Muscle layer of colon (tissue), 2 donors: ENCODE measurements at regions not wholly inside any gene's neighbourhood (a gene's known extent, or its start where the extent isn't known, plus 50 kb on each side); places are given as distances from the start of the nearest gene placed in this dataset.

ENCODE experiments used
- H3K27ac ChIP-seq: one replicate; pipeline ENCODE4 v1.7.0; 2013; ENCODE audit warnings: low read depth, mild to moderate bottlenecking, low read length, moderate library complexity
- H3K27me3 ChIP-seq, 2 donors: one replicate each; pipeline ENCODE4 v1.7.0; 2013; ENCODE audit warnings: low read length in 2 of 2, mild to moderate bottlenecking in 2 of 2; ENCODE audit not compliant: insufficient read depth in 2 of 2, control insufficient read depth in 1 of 2
- H3K36me3 ChIP-seq: one replicate; pipeline ENCODE4 v1.7.0; 2013; ENCODE audit warnings: mild to moderate bottlenecking, low read length; ENCODE audit not compliant: insufficient read depth
- H3K4me1 ChIP-seq: one replicate; pipeline ENCODE4 v1.7.0; 2013; ENCODE audit warnings: mild to moderate bottlenecking, low read length; ENCODE audit not compliant: insufficient read depth
- H3K4me3 ChIP-seq, 2 donors: one replicate each; pipeline ENCODE4 v1.7.0; 2013; ENCODE audit warnings: low read length in 2 of 2, low read depth in 1 of 2, mild to moderate bottlenecking in 1 of 2, moderate library complexity in 1 of 2
- H3K9ac ChIP-seq: one replicate; pipeline ENCODE4 v1.7.0; 2013; ENCODE audit warnings: low read length
- H3K9me3 ChIP-seq: one replicate; pipeline ENCODE4 v1.7.0; 2013; ENCODE audit warnings: mild to moderate bottlenecking, low read length
- donor health status: abdominal sarcoma.
- donor health status: Adenocarcinoma of cecum.

DNA sequence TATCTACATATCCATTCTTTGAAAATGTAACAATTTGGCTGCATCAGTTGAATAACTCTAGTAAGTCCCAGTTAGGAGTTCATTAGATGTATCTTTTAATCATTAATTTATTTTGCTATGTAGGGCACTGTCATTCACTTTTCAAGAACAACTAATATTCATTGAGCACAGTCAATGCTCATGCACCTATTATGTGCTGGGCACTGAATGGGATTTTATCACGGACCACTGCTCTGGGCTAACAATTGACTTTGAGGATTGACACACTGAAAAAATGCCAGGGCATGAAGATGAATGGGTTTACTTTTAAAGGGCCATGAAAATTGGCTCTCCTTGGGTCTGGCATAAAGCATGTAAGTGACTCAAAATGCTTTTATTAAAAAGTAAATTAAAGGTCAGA is 375.2 kb downstream of the PLPP3 start:
- no peak overlapping the region for H3K9ac ChIP-seq

DNA sequence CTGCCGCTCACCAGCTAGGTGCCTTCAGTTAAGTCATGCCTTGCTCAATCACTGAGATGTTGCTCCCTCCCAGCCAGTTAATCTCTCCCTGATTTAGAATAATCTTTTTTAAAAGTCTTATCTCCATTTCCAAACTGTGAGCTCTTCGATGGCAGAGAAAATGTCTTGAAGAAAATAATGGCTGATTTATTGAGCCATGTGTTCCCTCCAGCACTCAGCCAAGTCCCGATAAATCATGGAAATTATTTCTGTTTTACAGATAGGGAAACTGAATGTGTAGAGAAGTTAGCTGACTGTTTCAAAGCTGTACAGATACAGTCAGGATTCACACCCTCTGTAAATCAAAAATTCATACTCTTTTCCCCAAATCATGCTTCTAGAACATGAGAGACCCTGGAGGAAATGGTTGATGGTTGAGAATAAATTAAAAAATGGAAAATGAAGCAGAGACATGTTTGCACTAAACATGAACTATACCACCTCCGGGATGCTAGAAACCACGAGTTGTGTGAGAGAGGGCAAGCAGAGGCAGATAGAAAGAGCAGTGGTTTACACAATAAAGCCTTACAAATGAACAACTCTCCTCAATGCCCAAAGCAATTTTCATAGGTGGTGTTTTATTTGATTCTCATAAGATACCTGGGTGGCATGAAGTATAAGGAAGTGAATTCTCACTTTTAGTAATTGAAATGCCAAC is 376.4 kb downstream of the PLPP3 start:
- Histone ChIP-seq H3K9ac (no peak overlapping the region), H3K9me3 (no peaks in the 10 kb centered on the region), H3K27me3 (no peaks in the 10 kb centered on the region), H3K4me1 (peaks cover 3% of the 10 kb centered on the region), H3K4me3 (no peak overlapping the region), H3K36me3 (no peaks in the 10 kb centered on the region), H3K27ac (no peak overlapping the region)

More for the DNA sequence above, 375.2 kb downstream of the PLPP3 start:
- no peak overlapping the region for H3K4me3 ChIP-seq
- no peaks in the 10 kb centered on the region for H3K36me3 ChIP-seq
- peaks cover 3% of the 10 kb centered on the region for H3K4me1 ChIP-seq
- no peak overlapping the region for H3K27ac ChIP-seq
- no peaks in the 10 kb centered on the region for H3K9me3 ChIP-seq
- H3K27me3 ChIP-seq = no peaks in the 10 kb centered on the region

- Histone ChIP-seq H3K9me3 (no peaks in the 10 kb centered on the region), H3K4me1 (peaks cover 3% of the 10 kb centered on the region), H3K9ac (no peak overlapping the region), H3K27ac (no peak overlapping the region), H3K4me3 (no peak overlapping the region), H3K27me3 (no peaks in the 10 kb centered on the region), H3K36me3 (no peaks in the 10 kb centered on the region)
Observed at GRCh38 chr1:56202186-56202585, 377.2 kb downstream of the PLPP3 start.

DNA sequence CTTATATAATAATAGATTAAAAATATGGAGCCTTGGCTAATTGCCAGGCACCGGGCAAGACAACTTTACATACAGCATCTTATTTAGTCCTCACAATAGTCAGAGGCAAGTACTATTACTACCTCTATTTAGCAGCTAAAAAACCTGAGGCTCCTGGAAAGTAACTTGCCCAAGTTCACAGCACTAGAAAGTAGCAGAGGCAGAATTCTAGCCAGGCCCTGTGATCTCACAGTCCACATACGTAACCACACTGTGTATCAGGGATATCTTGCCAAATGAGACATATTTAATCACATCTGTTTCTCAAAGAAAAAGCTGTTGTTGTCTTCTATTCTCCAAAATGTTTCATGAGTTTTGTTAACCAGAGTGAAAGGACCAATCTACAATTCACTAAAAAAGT is 378.5 kb downstream of the PLPP3 start:
- no peak overlapping the region for H3K27ac ChIP-seq

GRCh38 chr1:56200442-56200841 is 378.9 kb downstream of the PLPP3 start:
- H3K9ac ChIP-seq = no peak overlapping the region
- H3K9me3 ChIP-seq = no peaks in the 10 kb centered on the region
- no peaks in the 10 kb centered on the region for H3K27me3 ChIP-seq
- H3K4me1 ChIP-seq = peaks cover 3% of the 10 kb centered on the region
- H3K4me3 ChIP-seq = no peak overlapping the region
- no peak overlapping the region for H3K27ac ChIP-seq
- H3K36me3 ChIP-seq = no peaks in the 10 kb centered on the region

More for the DNA sequence above, 378.5 kb downstream of the PLPP3 start:
- H3K36me3 ChIP-seq = no peaks in the 10 kb centered on the region
- H3K9me3 ChIP-seq = no peaks in the 10 kb centered on the region
- no peak overlapping the region for H3K9ac ChIP-seq
- H3K27me3 ChIP-seq = no peaks in the 10 kb centered on the region
- H3K4me3 ChIP-seq = no peak overlapping the region
- H3K4me1 ChIP-seq = peaks cover 3% of the 10 kb centered on the region

DNA sequence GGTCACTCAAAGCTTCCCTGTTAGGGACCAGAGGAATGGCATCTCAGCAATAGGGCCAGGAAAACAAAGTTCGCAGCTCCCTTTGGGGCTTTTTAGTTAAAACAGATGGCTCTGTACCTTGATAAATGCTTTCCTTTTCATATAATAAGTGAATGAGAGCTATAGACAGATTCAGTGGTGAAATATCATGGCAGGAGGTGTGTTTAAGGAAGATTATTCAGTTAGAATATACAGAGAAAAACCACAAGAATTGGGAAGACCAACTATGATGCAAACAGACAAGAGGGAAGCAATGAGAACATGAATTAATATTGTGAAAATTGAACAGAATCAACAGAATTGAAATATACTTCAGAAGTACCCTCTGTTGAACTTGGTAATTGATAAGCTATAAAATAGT is 379.4 kb downstream of the PLPP3 start:
- Histone ChIP-seq H3K27me3 (no peaks in the 10 kb centered on the region), H3K9me3 (no peaks in the 10 kb centered on the region), H3K27ac (no peak overlapping the region), H3K9ac (no peak overlapping the region), H3K36me3 (no peaks in the 10 kb centered on the region), H3K4me1 (peaks cover 3% of the 10 kb centered on the region), H3K4me3 (no peak overlapping the region)

DNA sequence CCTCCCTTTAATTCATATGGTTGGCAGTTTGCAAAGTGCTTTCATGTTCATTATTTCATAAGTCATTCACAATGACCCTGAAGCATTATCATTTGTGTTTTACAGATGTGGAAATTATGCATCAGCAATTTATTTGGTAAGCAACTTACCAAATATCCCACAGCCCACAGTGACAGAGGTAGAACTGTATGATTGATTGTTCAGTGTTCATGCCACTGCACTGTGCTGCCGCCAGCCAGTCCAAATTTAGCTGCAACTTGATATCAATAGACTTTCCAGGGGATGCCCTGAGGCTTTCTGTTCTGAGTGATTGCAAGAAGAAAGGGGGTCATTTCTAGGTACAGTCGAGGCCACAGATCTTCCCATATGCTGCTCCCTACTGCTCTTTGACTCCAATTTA is 380.3 kb downstream of the PLPP3 start:
- Histone ChIP-seq H3K4me3 (no peak overlapping the region), H3K36me3 (no peaks in the 10 kb centered on the region), H3K9ac (no peak overlapping the region), H3K4me1 (peaks cover 3% of the 10 kb centered on the region), H3K27ac (no peak overlapping the region), H3K27me3 (no peaks in the 10 kb centered on the region), H3K9me3 (no peaks in the 10 kb centered on the region)

DNA sequence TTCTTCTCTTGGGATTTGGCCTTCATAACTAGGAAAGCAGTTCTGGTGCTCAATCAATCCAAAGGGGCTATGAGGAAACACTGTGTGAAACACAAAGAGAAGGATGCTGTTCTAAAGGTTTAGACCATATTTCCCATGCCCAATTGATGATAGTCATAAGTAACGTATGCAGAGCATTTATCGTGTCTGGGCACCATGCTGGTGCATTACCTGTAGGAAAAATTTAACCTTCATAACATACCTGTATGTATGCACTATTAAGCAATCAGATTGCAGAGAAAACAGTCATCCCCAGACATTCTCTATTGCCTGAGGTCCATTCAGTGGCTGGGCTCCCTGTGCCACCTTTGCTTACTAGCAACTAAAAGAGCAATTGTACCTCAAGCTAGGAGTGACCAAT is 381.4 kb downstream of the PLPP3 start:
- Histone ChIP-seq H3K27me3 (no peaks in the 10 kb centered on the region), H3K36me3 (no peaks in the 10 kb centered on the region), H3K27ac (no peak overlapping the region), H3K9ac (no peak overlapping the region), H3K9me3 (no peaks in the 10 kb centered on the region), H3K4me3 (no peak overlapping the region), H3K4me1 (peaks cover 3% of the 10 kb centered on the region)

- H3K36me3 ChIP-seq = no peaks in the 10 kb centered on the region
- no peak overlapping the region for H3K27ac ChIP-seq
- H3K9me3 ChIP-seq = no peaks in the 10 kb centered on the region
- no peak overlapping the region for H3K4me3 ChIP-seq
- no peak overlapping the region for H3K9ac ChIP-seq
- H3K27me3 ChIP-seq = no peaks in the 10 kb centered on the region
- peaks cover 3% of the 10 kb centered on the region for H3K4me1 ChIP-seq
Observed at GRCh38 chr1:56196839-56197238, 382.5 kb downstream of the PLPP3 start.

DNA sequence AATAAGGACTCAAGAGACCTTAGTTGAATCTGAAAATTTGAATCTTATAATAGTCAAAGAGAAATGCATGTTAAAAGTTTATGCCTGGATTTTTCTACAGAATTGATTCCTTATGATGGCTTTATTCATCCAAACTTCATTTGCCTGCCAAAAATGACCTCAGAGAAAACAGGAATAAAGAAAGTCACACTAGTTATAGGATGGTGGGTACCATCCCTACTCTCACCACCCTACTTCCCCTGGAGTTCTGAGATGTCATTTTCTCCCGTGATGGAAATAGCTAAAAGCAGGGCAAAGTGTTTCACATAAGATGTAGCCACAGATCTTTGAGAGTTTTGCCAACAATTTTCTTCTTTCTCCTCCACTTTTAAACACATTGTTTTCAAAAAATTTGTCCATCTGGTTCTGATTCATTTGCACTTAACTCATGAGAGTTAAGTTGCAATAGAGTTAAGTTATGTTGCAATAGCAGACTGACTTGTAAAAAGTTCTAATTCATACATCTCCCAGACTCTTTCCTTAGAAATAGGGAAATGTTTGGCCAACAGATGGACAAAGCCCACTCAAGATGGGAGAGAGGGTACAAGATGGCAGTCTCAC is 384.6 kb downstream of the PLPP3 start:
- no peak overlapping the region for H3K9ac ChIP-seq
- H3K27ac ChIP-seq = no peak overlapping the region
- no peaks in the 10 kb centered on the region for H3K9me3 ChIP-seq
- no peak overlapping the region for H3K4me3 ChIP-seq
- no peaks in the 10 kb centered on the region for H3K36me3 ChIP-seq
- H3K27me3 ChIP-seq = no peaks in the 10 kb centered on the region
- no peaks in the 10 kb centered on the region for H3K4me1 ChIP-seq

DNA sequence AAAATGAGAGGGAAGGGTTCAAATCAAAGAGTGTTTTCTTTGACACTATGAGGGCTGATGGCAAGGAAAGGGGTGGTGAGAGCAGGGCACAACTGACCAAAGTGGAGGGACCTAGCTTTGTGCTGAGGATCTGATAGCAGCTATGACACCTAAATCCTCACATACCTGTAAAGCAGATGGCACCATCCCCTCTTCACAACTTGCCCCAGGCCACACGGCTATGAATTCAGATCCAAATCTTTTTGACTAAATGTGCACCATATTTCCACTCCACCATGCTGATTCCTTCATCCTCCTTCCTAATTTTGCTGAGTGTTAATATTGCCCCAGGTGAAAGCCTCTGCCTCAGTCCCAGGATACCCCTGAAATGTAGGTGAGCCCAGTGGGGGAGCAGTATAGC is 385.7 kb downstream of the PLPP3 start:
- H3K36me3 ChIP-seq = no peaks in the 10 kb centered on the region
- H3K9me3 ChIP-seq = no peaks in the 10 kb centered on the region
- H3K27me3 ChIP-seq = no peaks in the 10 kb centered on the region
- H3K9ac ChIP-seq = no peak overlapping the region
- H3K4me1 ChIP-seq = no peaks in the 10 kb centered on the region
- no peak overlapping the region for H3K4me3 ChIP-seq
- H3K27ac ChIP-seq = no peak overlapping the region

DNA sequence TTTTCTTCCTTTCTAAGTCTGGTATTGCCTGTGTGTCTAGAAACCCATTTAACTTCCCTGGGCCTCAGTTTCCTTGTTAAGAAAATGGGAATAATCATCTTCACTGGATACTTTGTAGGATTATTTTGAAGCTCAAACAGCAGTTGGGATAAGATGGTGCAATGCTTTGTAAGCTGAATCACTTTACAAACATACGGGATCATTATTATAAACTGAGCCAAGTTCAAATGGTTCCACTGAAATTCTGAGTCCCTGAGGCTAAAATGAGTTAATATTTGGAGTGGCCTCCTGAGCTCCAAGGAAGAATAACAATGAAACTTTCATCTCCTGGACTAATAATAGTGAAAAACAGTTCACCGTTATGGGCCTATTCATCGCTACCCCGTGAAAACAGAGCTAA is 388.0 kb downstream of the PLPP3 start:
- no peaks in the 10 kb centered on the region for H3K36me3 ChIP-seq
- no peak overlapping the region for H3K27ac ChIP-seq
- H3K4me3 ChIP-seq = no peak overlapping the region
- H3K4me1 ChIP-seq = no peaks in the 10 kb centered on the region
- no peaks in the 10 kb centered on the region for H3K9me3 ChIP-seq
- no peaks in the 10 kb centered on the region for H3K27me3 ChIP-seq
- no peak overlapping the region for H3K9ac ChIP-seq
